ENCODE measurements at regions not wholly inside any gene's neighbourhood (a gene's known extent, or its start where the extent isn't known, plus 50 kb on each side); places are given as distances from the start of the nearest gene placed in this dataset.

- TF ChIP-seq POLR2A (IDR thresholded peaks at IDR 0.05): no peak
- no peak for TF ChIP-seq CTCF (IDR thresholded peaks at IDR 0.05)
Measured at GRCh38 chr9:82499337-82499736, 510.8 kb downstream of the SPATA31D1 start.

Measured in lower leg skin (tissue), 3 donors.